ENCODE measurements at regions not wholly inside any gene's neighbourhood (a gene's known extent, or its start where the extent isn't known, plus 50 kb on each side); places are given as distances from the start of the nearest gene placed in this dataset.

GRCh38 chr15:57827021-57827420 is 120.5 kb downstream of the POLR2M start:
- H3K27ac ChIP-seq (replicated peaks), result no peak overlapping the region
- no peak for TF ChIP-seq SPI1 (IDR thresholded peaks at IDR 0.05; ENCODE audit: borderline replicate concordance, low read depth)
- no peak for TF ChIP-seq CTCF (IDR thresholded peaks at IDR 0.05; ENCODE audit: insufficient read depth, low read length)
- TF ChIP-seq REST (IDR thresholded peaks at IDR 0.05; ENCODE audit: insufficient replicate concordance, low read depth), result no peak
- TF ChIP-seq GABPA (IDR thresholded peaks at IDR 0.05; ENCODE audit: low read depth), result no peak
- TF ChIP-seq POLR2AphosphoS5 (IDR thresholded peaks at IDR 0.05; ENCODE audit: low read depth), result no peak
- no peak for DNase-seq (ENCODE audit: low read depth in 1 of 2, low spot score in 1 of 2)

GRCh38 chr15:57827971-57828370 is 121.5 kb downstream of the POLR2M start:
- no peak for DNase-seq (ENCODE audit: low read depth in 1 of 2, low spot score in 1 of 2)
- no peak for TF ChIP-seq SPI1 (IDR thresholded peaks at IDR 0.05; ENCODE audit: borderline replicate concordance, low read depth)
- TF ChIP-seq REST (IDR thresholded peaks at IDR 0.05; ENCODE audit: insufficient replicate concordance, low read depth), result no peak
- no peak for TF ChIP-seq GABPA (IDR thresholded peaks at IDR 0.05; ENCODE audit: low read depth)
- no peak for TF ChIP-seq CTCF (IDR thresholded peaks at IDR 0.05; ENCODE audit: insufficient read depth, low read length)
- no peak for TF ChIP-seq POLR2AphosphoS5 (IDR thresholded peaks at IDR 0.05; ENCODE audit: low read depth)
- H3K27ac ChIP-seq (replicated peaks), result no peak overlapping the region
- H3K4me3 ChIP-seq (replicated peaks; ENCODE audit: insufficient read depth, low read length), result no peak overlapping the region
- peaks cover 5% of the 10 kb centered on the region for H3K27me3 ChIP-seq (ENCODE audit: insufficient read depth, poor library complexity, severe bottlenecking)

More at GRCh38 chr15:57827021-57827420, 120.5 kb downstream of the POLR2M start:
- peaks cover 5% of the 10 kb centered on the region for H3K27me3 ChIP-seq (ENCODE audit: insufficient read depth, poor library complexity, severe bottlenecking)
- H3K4me3 ChIP-seq (replicated peaks; ENCODE audit: insufficient read depth, low read length), result no peak overlapping the region

GRCh38 chr15:57832183-57832582 is 125.7 kb downstream of the POLR2M start:
- H3K27me3 ChIP-seq (ENCODE audit: insufficient read depth, poor library complexity, severe bottlenecking), result peaks cover 6% of the 10 kb centered on the region
- TF ChIP-seq SPI1 (IDR thresholded peaks at IDR 0.05; ENCODE audit: borderline replicate concordance, low read depth), result no peak
- TF ChIP-seq REST (IDR thresholded peaks at IDR 0.05; ENCODE audit: insufficient replicate concordance, low read depth), result no peak
- TF ChIP-seq GABPA (IDR thresholded peaks at IDR 0.05; ENCODE audit: low read depth), result no peak
- TF ChIP-seq CTCF (IDR thresholded peaks at IDR 0.05; ENCODE audit: insufficient read depth, low read length), result no peak
- no peak for TF ChIP-seq POLR2AphosphoS5 (IDR thresholded peaks at IDR 0.05; ENCODE audit: low read depth)
- no peak overlapping the region for H3K27ac ChIP-seq (replicated peaks)
- DNase-seq (ENCODE audit: low read depth in 1 of 2, low spot score in 1 of 2), result no peak
- no peak overlapping the region for H3K4me3 ChIP-seq (replicated peaks; ENCODE audit: insufficient read depth, low read length)
